HUES48 (cell line): ENCODE measurements at regions not wholly inside any gene's neighbourhood (a gene's known extent, or its start where the extent isn't known, plus 50 kb on each side); places are given as distances from the start of the nearest gene placed in this dataset.
A peak's percentile ranks its signal among the peaks of the same experiment; 100 is the strongest.
"Not testable (repeated sequence)": the region's sequence is repeated elsewhere in the genome, so short reads cannot be mapped to it uniquely, and the experiment has no call there.

Experiments
- H3K27ac ChIP-seq: one replicate; pipeline ENCODE4 v1.7.0; 2013; ENCODE audit warnings: low read depth, low read length, inconsistent platforms
- H3K27me3 ChIP-seq: 2 replicates; pipeline ENCODE4 v1.6.1; 2013; ENCODE audit warnings: mild to moderate bottlenecking, low read length; ENCODE audit not compliant: control insufficient read depth, insufficient read depth
- H3K36me3 ChIP-seq: 2 replicates; pipeline ENCODE4 v1.6.1; 2013; ENCODE audit warnings: low read length; ENCODE audit not compliant: control insufficient read depth, insufficient read depth
- H3K4me1 ChIP-seq: 2 replicates; pipeline ENCODE4 v1.6.1; 2013; ENCODE audit warnings: mild to moderate bottlenecking, low read length; ENCODE audit not compliant: control insufficient read depth, insufficient read depth
- H3K4me3 ChIP-seq: 2 replicates; pipeline ENCODE4 v1.5.1; 2013; ENCODE audit warnings: mild to moderate bottlenecking, low read depth, low read length
- H3K9ac ChIP-seq: 2 replicates; pipeline ENCODE4 v1.6.1; 2013; ENCODE audit warnings: mild to moderate bottlenecking, low read depth, low read length, moderate library complexity
- H3K9me3 ChIP-seq: 2 replicates; pipeline ENCODE4 v1.6.1; 2013; ENCODE audit warnings: low read length; ENCODE audit not compliant: control insufficient read depth, insufficient read depth

GRCh38 chr18:52219102-52219501 lies 120.9 kb upstream of the DCC start:
- no peak overlapping the region for H3K4me3 ChIP-seq
- no peaks in the 10 kb centered on the region for H3K9me3 ChIP-seq
- H3K4me1 ChIP-seq = no peaks in the 10 kb centered on the region
- no peak overlapping the region for H3K9ac ChIP-seq
- no peaks in the 10 kb centered on the region for H3K36me3 ChIP-seq
- no peaks in the 10 kb centered on the region for H3K27me3 ChIP-seq
- H3K27ac ChIP-seq = no peak overlapping the region

GRCh38 chr18:52220062-52220591 lies 119.9 kb upstream of the DCC start:
- Histone ChIP-seq H3K27me3 (no peaks in the 10 kb centered on the region), H3K4me1 (no peaks in the 10 kb centered on the region), H3K36me3 (no peaks in the 10 kb centered on the region), H3K27ac (no peak overlapping the region), H3K9me3 (no peaks in the 10 kb centered on the region), H3K9ac (no peak overlapping the region), H3K4me3 (no peak overlapping the region)

- Histone ChIP-seq H3K4me1 (no peaks in the 10 kb centered on the region), H3K9ac (no peak overlapping the region), H3K9me3 (no peaks in the 10 kb centered on the region), H3K27ac (no peak overlapping the region), H3K4me3 (no peak overlapping the region), H3K27me3 (no peaks in the 10 kb centered on the region), H3K36me3 (no peaks in the 10 kb centered on the region)
Measured at GRCh38 chr18:52222211-52222610, 117.8 kb upstream of the DCC start.

GRCh38 chr18:52227536-52227935 lies 112.5 kb upstream of the DCC start:
- peaks cover 14% of the 10 kb centered on the region for H3K4me1 ChIP-seq
- no peaks in the 10 kb centered on the region for H3K9me3 ChIP-seq
- no peak overlapping the region for H3K9ac ChIP-seq
- H3K4me3 ChIP-seq = no peak overlapping the region
- H3K36me3 ChIP-seq = no peaks in the 10 kb centered on the region
- H3K27me3 ChIP-seq = no peaks in the 10 kb centered on the region
- peak overlapping the region; percentile 80 for H3K27ac ChIP-seq

GRCh38 chr18:52228166-52228565 lies 111.8 kb upstream of the DCC start:
- Histone ChIP-seq H3K4me3 (no peak overlapping the region), H3K9me3 (no peaks in the 10 kb centered on the region), H3K27ac (peak overlapping the region; percentile 80), H3K9ac (no peak overlapping the region), H3K4me1 (peaks cover 14% of the 10 kb centered on the region), H3K27me3 (no peaks in the 10 kb centered on the region), H3K36me3 (no peaks in the 10 kb centered on the region)

- H3K9ac ChIP-seq = no peak overlapping the region
- no peaks in the 10 kb centered on the region for H3K9me3 ChIP-seq
- no peaks in the 10 kb centered on the region for H3K27me3 ChIP-seq
- H3K27ac ChIP-seq = no peak overlapping the region
- no peaks in the 10 kb centered on the region for H3K4me1 ChIP-seq
- H3K4me3 ChIP-seq = no peak overlapping the region
- H3K36me3 ChIP-seq = no peaks in the 10 kb centered on the region
Measured at GRCh38 chr18:52236131-52236530, 103.9 kb upstream of the DCC start.

GRCh38 chr18:52237551-52237950 lies 102.4 kb upstream of the DCC start:
- no peak overlapping the region for H3K9ac ChIP-seq
- H3K27ac ChIP-seq = no peak overlapping the region
- no peak overlapping the region for H3K4me3 ChIP-seq
- no peaks in the 10 kb centered on the region for H3K9me3 ChIP-seq
- no peaks in the 10 kb centered on the region for H3K27me3 ChIP-seq
- H3K36me3 ChIP-seq = no peaks in the 10 kb centered on the region
- H3K4me1 ChIP-seq = no peaks in the 10 kb centered on the region

GRCh38 chr18:52242711-52243110 lies 97.3 kb upstream of the DCC start:
- Histone ChIP-seq H3K9ac (no peak overlapping the region), H3K27me3 (no peaks in the 10 kb centered on the region), H3K27ac (no peak overlapping the region), H3K36me3 (no peaks in the 10 kb centered on the region), H3K9me3 (peaks cover 3% of the 10 kb centered on the region; the same call in 1 of the 2 replicates), H3K4me3 (no peak overlapping the region), H3K4me1 (no peaks in the 10 kb centered on the region)

GRCh38 chr18:52244658-52245057 lies 95.3 kb upstream of the DCC start:
- H3K9ac ChIP-seq = no peak overlapping the region

GRCh38 chr18:52254367-52254766 lies 85.6 kb upstream of the DCC start:
- H3K9me3 ChIP-seq = no peaks in the 10 kb centered on the region; the same call in 1 of the 2 replicates
- no peaks in the 10 kb centered on the region for H3K27me3 ChIP-seq
- H3K4me1 ChIP-seq = peaks cover 8% of the 10 kb centered on the region; the same call in 1 of the 2 replicates
- no peaks in the 10 kb centered on the region for H3K36me3 ChIP-seq
- H3K27ac ChIP-seq = no peak overlapping the region
- H3K4me3 ChIP-seq = no peak overlapping the region
- H3K9ac ChIP-seq = no peak overlapping the region

More at GRCh38 chr18:52244658-52245057, 95.3 kb upstream of the DCC start:
- Histone ChIP-seq H3K4me3 (no peak overlapping the region), H3K4me1 (no peaks in the 10 kb centered on the region), H3K9me3 (peaks cover 3% of the 10 kb centered on the region; the same call in 1 of the 2 replicates), H3K27me3 (no peaks in the 10 kb centered on the region), H3K36me3 (no peaks in the 10 kb centered on the region), H3K27ac (no peak overlapping the region)

- not testable (repeated sequence) for H3K4me1 ChIP-seq, H3K36me3 ChIP-seq, H3K27me3 ChIP-seq, H3K4me3 ChIP-seq, H3K9ac ChIP-seq, H3K9me3 ChIP-seq, H3K27ac ChIP-seq
Measured at GRCh38 chr18:52257417-52257816, 82.6 kb upstream of the DCC start.

- Histone ChIP-seq H3K4me1 (no peaks in the 10 kb centered on the region), H3K9me3 (no peaks in the 10 kb centered on the region), H3K4me3 (no peak overlapping the region), H3K27me3 (no peaks in the 10 kb centered on the region), H3K27ac (no peak overlapping the region), H3K36me3 (no peaks in the 10 kb centered on the region), H3K9ac (no peak overlapping the region)
Measured at GRCh38 chr18:52275817-52276216, 64.2 kb upstream of the DCC start.
